Astrocyte (in vitro differentiated cells and primary cell): ENCODE measurements at regions not wholly inside any gene's neighbourhood (a gene's known extent, or its start where the extent isn't known, plus 50 kb on each side); places are given as distances from the start of the nearest gene placed in this dataset.

Source experiments
- DNase-seq: peaks from one replicate; pipeline ENCODE4 v3.0.0-alpha.2; 2010; ENCODE audit warnings: low read depth
- FAIRE-seq: peaks from 2 replicates; lab custom pipeline; 2011; peaks lifted over from hg19 to GRCh38; lab: Jason Lieb, UNC
- H2AFZ ChIP-seq: 2 replicates; pipeline ENCODE4 v1.6.0; 2012; ENCODE audit warnings: low read depth, low read length, inconsistent platforms
- H3K27ac ChIP-seq: 2 replicates; pipeline ENCODE4 v1.5.1; 2011; ENCODE audit warnings: low read depth, low read length, inconsistent platforms
- H3K27me3 ChIP-seq: 2 replicates; pipeline ENCODE4 v1.6.0; 2011; ENCODE audit warnings: low read length, inconsistent platforms; ENCODE audit not compliant: insufficient read depth
- H3K36me3 ChIP-seq: 2 replicates; pipeline ENCODE4 v1.5.1; 2011; ENCODE audit warnings: low read length, inconsistent platforms; ENCODE audit not compliant: insufficient read depth
- H3K4me1 ChIP-seq: 2 replicates; pipeline ENCODE4 v1.5.1; 2011; ENCODE audit warnings: low read length, inconsistent platforms; ENCODE audit not compliant: insufficient read depth
- H3K4me2 ChIP-seq: 2 replicates; pipeline ENCODE4 v1.6.0; 2012; ENCODE audit warnings: low read length, inconsistent platforms
- H3K4me3 ChIP-seq: 2 replicates; pipeline ENCODE4 v1.5.1; 2011; ENCODE audit warnings: low read depth, mild to moderate bottlenecking, low read length, inconsistent platforms; ENCODE audit not compliant: insufficient read depth
- H3K79me2 ChIP-seq: 2 replicates; pipeline ENCODE4 v1.6.0; 2012; ENCODE audit warnings: mild to moderate bottlenecking, low read length, inconsistent platforms; ENCODE audit not compliant: insufficient read depth
- H3K9ac ChIP-seq: 2 replicates; pipeline ENCODE4 v1.6.0; 2012; ENCODE audit warnings: mild to moderate bottlenecking, low read length, inconsistent platforms
- H3K9me3 ChIP-seq: 2 replicates; pipeline ENCODE4 v1.5.1; 2012; ENCODE audit warnings: low read depth, mild to moderate bottlenecking, low read length, inconsistent platforms; ENCODE audit not compliant: insufficient read depth
- H4K20me1 ChIP-seq: 2 replicates; pipeline ENCODE4 v1.6.0; 2012; ENCODE audit warnings: low read length, inconsistent platforms; ENCODE audit not compliant: insufficient read depth
- H3K27ac Mint-ChIP-seq: one replicate; pipeline ENCODE4 v1.8.0; 2021; ENCODE audit warnings: mild to moderate bottlenecking, mixed read lengths; ENCODE audit not compliant: unreplicated experiment
- H3K27me3 Mint-ChIP-seq: one replicate; pipeline ENCODE4 v1.8.0; 2021; ENCODE audit warnings: low read depth, mixed read lengths; ENCODE audit not compliant: unreplicated experiment
- H3K36me3 Mint-ChIP-seq: one replicate; pipeline ENCODE4 v1.8.0; 2021; ENCODE audit warnings: low read depth, mixed read lengths; ENCODE audit not compliant: unreplicated experiment
- H3K4me1 Mint-ChIP-seq: one replicate; pipeline ENCODE4 v1.8.0; 2021; ENCODE audit warnings: low read depth, mixed read lengths; ENCODE audit not compliant: unreplicated experiment
- H3K4me3 Mint-ChIP-seq: one replicate; pipeline ENCODE4 v1.8.0; 2021; ENCODE audit warnings: mild to moderate bottlenecking, moderate library complexity, mixed read lengths; ENCODE audit not compliant: unreplicated experiment
- H3K9me3 Mint-ChIP-seq: one replicate; pipeline ENCODE4 v1.8.0; 2021; ENCODE audit warnings: mild to moderate bottlenecking, mixed read lengths; ENCODE audit not compliant: unreplicated experiment
- CTCF ChIP-seq: IDR thresholded peaks from 2 replicates; pipeline ENCODE4 v1.5.1; 2011; ENCODE audit warnings: low read depth, mild to moderate bottlenecking, inconsistent platforms, low read length, moderate library complexity; ENCODE audit not compliant: insufficient read depth
- EZH2 ChIP-seq: IDR thresholded peaks from 2 replicates; pipeline ENCODE4 v1.6.1; 2012; ENCODE audit warnings: mild to moderate bottlenecking, low read length, inconsistent platforms; ENCODE audit not compliant: insufficient read depth

GRCh38 chr2:48114256-48114655 lies 200.2 kb upstream of the FOXN2 start:
- H3K4me1 Mint-ChIP-seq: peaks cover 11% of the 10 kb centered on the region
- Histone ChIP-seq H3K4me3 (no peak overlapping the region), H3K9ac (no peak overlapping the region), H3K79me2 (no peaks in the 10 kb centered on the region), H3K27me3 (no peaks in the 10 kb centered on the region), H3K36me3 (no peaks in the 10 kb centered on the region), H3K9me3 (no peaks in the 10 kb centered on the region), H3K27ac (no peak overlapping the region), H4K20me1 (no peaks in the 10 kb centered on the region), H3K4me2 (no peak overlapping the region), H3K4me1 (peaks cover 4% of the 10 kb centered on the region), H2AFZ (no peak overlapping the region)
- peak; percentile 58 for DNase-seq
- no peaks in the 10 kb centered on the region for H3K36me3 Mint-ChIP-seq
- peaks cover 3% of the 10 kb centered on the region for H3K9me3 Mint-ChIP-seq
- H3K27me3 Mint-ChIP-seq: no peaks in the 10 kb centered on the region
- H3K27ac Mint-ChIP-seq: no peak overlapping the region
- no peak for FAIRE-seq
- no peak overlapping the region for H3K4me3 Mint-ChIP-seq
- TF ChIP-seq CTCF (no peak), EZH2 (no peak)

GRCh38 chr2:48116497-48116896 lies 198.0 kb upstream of the FOXN2 start:
- no peaks in the 10 kb centered on the region for H4K20me1 ChIP-seq
- TF ChIP-seq CTCF: no peak
- TF ChIP-seq EZH2: no peak
- DNase-seq (no peak), FAIRE-seq (no peak)
- H3K4me1 Mint-ChIP-seq: peaks cover 9% of the 10 kb centered on the region
- H3K27ac Mint-ChIP-seq: no peak overlapping the region
- H3K4me1 ChIP-seq: no peaks in the 10 kb centered on the region
- H3K9me3 Mint-ChIP-seq: peaks cover 3% of the 10 kb centered on the region
- no peaks in the 10 kb centered on the region for H3K9me3 ChIP-seq
- H3K79me2 ChIP-seq: no peaks in the 10 kb centered on the region
- H3K4me2 ChIP-seq: no peak overlapping the region
- no peak overlapping the region for H3K9ac ChIP-seq
- no peak overlapping the region for H3K4me3 Mint-ChIP-seq
- no peak overlapping the region for H3K4me3 ChIP-seq
- H3K36me3 ChIP-seq: no peaks in the 10 kb centered on the region
- H3K27ac ChIP-seq: no peak overlapping the region
- no peaks in the 10 kb centered on the region for H3K36me3 Mint-ChIP-seq
- no peaks in the 10 kb centered on the region for H3K27me3 Mint-ChIP-seq
- no peaks in the 10 kb centered on the region for H3K27me3 ChIP-seq
- no peak overlapping the region for H2AFZ ChIP-seq

GRCh38 chr2:48118895-48119294 lies 195.6 kb upstream of the FOXN2 start:
- H3K4me1 ChIP-seq: no peaks in the 10 kb centered on the region
- Mint-ChIP-seq H3K4me3 (no peak overlapping the region), H3K4me1 (peaks cover 6% of the 10 kb centered on the region), H3K36me3 (no peaks in the 10 kb centered on the region), H3K9me3 (peaks cover 3% of the 10 kb centered on the region), H3K27ac (no peak overlapping the region), H3K27me3 (no peaks in the 10 kb centered on the region)
- H3K79me2 ChIP-seq: no peaks in the 10 kb centered on the region
- FAIRE-seq: no peak
- H3K27me3 ChIP-seq: no peaks in the 10 kb centered on the region
- no peak for TF ChIP-seq EZH2
- no peak for TF ChIP-seq CTCF
- no peak overlapping the region for H3K27ac ChIP-seq
- no peaks in the 10 kb centered on the region for H3K9me3 ChIP-seq
- DNase-seq: no peak
- no peak overlapping the region for H2AFZ ChIP-seq
- H3K4me3 ChIP-seq: no peak overlapping the region
- no peak overlapping the region for H3K4me2 ChIP-seq
- H3K9ac ChIP-seq: no peak overlapping the region
- H3K36me3 ChIP-seq: no peaks in the 10 kb centered on the region
- no peaks in the 10 kb centered on the region for H4K20me1 ChIP-seq
